RPMI7951 (cell line): ENCODE measurements at regions not wholly inside any gene's neighbourhood (a gene's known extent, or its start where the extent isn't known, plus 50 kb on each side); places are given as distances from the start of the nearest gene placed in this dataset.

Experiments
- DNase-seq: peaks from one replicate; pipeline ENCODE4 v3.0.0-alpha.2; 2012; ENCODE audit warnings: low read depth

DNA sequence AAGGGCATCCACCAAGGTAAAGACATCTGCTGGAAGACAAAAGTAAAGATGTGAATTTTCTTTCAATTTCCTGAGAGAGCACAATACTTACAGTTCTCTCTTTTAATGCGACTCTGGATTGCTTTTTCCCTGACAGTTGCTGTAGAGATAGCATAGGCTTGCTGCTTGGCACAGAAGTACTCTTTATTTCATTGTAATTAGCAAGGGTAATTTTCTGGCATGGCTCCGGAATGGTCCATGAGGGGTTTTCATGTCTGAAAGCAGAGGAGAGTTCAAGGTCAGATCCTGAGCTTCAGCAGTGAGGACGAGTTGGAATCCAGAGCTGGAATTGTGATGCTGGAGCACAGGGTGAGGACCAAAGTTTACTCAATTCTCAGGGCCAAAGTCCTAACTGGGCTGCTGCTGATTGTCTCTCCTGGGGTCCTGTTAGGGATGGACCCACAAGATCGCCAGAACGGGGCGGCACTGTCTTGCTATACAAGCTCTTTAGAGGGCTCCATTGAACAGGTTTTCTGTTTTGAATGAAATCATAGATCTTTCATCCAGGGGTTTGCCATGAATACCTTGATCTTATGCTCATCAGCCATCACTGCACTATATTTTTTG is 190.0 kb upstream of the MKI67 start:
- DNase-seq: no peak

DNA sequence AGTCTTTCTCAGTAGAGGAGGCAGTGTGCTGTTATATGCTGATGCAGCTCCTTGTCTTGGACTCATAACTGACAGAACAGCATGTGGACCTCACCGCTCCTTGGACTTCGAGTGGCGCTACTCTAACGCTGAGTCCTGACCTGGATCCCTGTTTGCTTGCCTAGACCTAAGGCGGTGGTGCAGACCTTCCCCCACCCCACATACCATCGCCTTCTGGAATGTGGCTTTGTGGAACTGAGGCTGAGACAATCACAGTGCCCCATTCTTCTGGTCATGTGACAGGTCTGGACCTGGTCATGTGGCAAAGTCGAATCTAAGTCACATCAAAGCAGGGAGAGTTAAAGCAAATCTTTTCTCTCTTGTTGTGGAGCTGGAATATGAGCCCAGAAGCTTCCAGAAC is 190.7 kb upstream of the MKI67 start:
- no peak for DNase-seq

DNA sequence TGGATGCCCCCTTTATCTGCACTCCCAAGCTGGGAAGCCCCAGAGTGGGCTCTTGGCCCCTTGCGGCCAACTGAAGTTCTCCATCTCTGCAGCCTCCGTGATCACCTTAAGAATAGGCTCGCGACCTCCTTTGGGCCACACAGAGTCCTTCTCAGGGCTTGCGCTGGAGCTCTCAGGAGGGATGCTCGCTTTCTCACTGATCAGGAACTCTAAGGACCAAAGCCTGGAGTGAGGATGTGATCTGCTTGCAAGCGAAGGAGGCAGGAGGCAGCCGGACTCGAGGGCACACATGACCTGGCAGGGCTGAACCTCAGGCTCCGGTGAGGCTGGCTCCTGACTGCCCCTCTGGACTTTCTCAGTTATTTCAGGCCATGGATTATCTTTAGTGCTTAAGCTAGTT is 192.1 kb upstream of the MKI67 start:
- no peak for DNase-seq

DNA sequence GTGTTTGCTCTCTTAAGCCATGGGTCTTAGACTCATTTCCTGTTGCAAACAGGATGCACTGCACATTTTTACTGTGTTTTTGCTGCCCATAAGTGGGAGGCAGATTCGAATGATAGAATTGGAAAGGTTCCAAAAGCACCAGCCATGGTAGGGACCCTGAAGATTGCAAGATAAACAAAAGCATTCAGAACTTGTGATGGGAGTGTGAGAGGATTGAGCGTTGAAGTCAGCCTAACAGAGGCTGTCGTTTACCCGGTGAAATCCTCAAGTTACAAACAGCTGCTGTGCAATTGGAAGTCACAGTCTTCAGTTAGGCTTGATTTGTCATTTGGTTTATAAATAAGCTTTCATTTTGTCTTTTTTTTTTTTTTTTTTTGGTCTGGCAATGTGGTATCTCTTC is 192.7 kb upstream of the MKI67 start:
- no peak for DNase-seq

DNA sequence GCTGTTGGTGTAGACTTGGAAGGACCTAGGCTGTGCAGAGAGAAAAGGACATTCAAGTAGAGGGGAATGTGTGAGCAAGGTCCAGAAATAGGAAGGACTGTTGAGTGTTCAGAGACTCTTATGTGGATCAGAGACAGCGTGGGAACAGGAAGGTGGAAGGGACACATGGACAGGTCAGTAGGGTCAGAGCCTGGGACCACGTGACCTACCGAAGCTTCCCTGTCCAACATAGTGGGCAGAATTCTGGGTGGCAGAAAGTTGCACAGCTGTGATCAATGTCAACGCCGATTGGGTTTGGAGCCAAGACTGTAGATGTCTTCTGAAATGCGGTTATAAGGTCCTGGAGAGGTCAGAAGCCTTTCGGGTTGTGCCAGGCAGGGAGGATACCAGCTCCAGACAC is 195.9 kb upstream of the MKI67 start:
- DNase-seq: no peak

DNA sequence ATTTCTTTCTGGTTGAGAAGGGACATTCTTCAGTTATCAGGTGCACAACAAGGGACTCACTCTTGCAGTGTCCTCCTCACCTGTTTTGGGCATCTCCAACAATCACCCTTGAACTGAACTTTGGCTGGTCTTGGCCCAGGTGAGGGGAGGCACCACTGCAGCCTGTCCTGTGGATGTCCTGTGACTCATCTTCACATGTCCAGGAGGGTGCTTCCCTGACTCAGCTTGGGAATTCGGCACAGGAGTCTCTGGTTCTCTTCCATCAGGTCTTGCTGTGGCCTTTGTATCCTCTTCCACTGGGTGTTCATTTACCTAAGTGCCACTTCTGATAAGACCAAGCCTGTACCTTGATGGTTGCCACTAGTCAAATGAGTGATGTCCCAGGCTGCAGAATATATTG is 196.7 kb upstream of the MKI67 start:
- DNase-seq: no peak

DNA sequence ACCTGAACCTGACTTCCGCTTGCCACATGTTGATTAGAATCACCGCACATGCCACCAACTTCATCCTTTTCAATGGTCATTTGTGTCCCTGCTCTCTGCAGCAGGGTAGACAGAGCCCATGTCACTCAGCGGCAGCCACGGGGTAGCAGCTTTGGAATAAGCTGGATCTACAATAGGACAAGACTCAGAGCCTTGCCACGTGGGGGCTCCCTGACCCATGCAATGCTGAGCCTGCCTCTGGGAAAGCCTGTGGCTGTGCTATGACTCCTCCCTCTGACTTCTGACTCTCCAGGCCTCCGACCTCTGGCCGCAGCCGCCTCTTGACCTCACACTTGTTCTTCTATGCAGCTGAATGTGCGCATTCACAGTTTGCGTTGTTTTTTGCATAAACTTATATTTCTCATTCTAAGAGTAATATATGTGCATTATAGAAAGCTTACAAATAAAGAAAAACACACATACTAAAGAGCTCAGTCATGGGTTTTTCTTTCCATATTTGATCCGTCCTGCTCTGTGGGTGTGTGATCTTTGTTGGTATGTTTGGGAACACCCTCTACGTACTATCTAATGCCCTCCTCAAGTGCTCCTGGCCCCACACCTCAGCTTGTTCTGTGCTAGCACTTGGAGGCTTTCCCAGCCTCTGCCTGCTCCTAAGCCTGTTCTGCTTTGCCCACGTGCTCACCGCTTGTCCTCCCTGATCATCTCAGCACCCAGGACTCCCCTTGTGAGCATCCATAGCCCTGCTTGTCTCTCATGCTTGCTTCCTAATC is 198.0 kb upstream of the MKI67 start:
- no peak for DNase-seq

DNA sequence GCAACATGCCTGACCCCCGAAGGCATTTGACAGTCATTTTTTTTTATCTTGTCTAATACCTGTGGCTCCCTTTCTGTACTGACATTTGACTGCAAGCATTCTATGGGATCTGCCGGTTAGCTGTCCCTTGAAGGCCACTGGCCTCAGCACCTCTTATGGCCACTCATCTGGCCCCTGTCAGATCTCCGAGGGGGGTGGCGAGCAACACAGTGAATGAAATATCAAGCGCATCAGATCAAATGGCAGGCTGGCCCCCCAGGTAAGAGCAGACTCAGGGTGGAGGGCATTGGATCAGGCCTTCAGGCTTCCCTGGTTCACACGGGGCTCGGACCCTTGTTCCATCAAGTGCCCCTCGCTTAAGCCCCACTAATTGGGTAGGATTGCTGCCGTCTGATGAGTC is 199.6 kb upstream of the MKI67 start:
- DNase-seq: no peak

DNA sequence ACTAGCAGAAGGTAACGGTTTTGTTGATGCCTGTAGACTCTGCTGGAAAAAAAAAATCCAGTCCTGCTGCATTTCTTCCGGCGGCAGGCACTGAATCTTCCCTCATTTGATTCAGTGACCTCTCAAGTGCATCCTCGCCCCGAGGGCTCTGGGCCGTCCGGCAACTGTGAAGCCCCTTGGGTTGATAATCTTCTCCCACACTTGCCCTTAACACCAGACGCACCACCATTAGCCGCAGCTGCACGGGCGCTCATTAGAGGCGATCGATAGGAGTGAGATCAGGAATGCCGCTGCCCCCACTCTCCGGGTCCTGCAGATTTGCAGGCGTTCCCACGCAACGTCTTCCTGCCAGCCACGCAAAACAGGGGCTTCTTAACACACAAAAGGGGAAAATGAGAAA is 200.0 kb upstream of the MKI67 start:
- DNase-seq: no peak

DNA sequence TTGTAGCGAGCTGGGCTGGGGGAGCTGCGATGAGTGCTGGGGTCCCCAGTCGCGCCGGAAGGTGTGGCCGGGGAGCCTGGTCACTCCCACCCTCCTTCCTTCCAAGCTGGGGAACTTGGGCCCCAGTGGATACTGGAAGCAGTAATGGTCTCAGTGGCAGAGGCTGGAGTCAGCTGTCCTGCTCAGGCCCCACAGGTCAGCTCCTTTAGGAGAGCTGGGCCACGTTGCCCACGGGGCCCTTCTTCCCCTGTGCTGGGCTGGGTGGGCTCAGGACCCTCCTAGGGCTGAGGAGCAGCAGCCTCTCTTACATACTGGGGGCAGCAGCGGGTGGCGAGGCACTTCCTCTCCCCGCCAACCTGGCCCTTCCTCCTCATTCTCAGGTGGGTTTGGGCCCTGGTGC is 200.6 kb upstream of the MKI67 start:
- DNase-seq: no peak

DNA sequence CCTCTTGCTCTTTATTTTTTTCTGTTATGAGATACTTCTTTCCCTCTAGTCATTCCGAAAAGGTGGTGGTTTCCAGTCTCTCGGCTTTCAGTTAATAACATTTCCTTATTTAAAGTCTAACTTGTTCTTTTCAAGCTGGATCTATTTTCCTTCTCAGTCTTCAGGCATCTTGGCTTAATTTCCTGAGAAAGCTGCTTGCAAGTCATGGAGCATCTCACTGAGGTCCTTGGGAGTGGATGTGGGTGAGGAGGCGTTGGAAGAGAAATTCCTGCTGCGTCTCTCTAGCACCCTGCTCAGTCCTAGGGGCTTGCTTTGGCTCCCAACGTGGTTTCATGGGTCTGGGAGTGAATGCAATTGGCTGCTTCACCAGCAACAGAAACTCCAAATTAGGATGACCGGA is 210.2 kb upstream of the MKI67 start:
- no peak for DNase-seq

DNA sequence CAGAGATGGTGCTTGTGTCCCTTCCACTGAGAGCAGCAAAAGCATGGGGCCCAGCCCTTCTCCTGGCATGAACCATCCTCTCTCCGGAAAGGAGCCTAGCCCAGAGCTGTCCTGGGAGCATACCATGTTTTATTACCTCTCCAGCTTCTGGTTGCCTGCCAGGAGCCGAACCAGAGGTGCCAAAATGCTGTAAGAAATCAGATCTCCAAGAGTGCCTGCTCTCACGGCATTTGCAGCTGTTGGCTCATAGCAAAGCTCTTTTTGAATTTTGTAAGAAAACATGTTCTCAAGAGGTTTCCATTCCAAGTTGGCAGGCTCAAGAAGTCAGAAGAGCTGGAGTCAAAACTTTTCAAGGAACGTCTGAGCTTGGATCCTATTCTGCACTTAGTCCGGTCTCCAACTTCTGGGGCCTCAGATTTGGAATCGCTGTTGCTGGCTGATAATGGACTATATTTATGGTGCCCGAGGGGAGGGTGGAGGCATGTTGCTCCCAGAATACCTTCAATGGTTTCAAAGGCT is 211.7 kb upstream of the MKI67 start:
- no peak for DNase-seq

DNA sequence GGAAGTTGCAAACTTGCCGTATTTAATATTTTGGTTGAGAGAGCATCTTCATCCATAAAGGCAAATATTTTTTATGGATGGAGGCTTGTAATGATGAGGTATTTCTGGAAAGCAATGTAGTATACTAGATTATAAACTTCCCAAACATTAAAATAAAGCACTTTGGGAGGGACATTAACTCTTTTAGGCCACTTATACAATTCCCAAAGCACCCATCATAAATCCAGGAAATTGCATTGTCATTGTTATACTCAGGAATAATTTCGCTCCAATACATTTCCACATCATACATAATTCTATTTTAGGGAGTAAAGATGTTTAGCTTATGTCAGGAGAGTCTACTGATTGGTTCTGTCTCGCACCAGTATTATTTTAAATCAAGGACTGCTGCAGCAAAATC is 212.7 kb upstream of the MKI67 start:
- DNase-seq: no peak

DNA sequence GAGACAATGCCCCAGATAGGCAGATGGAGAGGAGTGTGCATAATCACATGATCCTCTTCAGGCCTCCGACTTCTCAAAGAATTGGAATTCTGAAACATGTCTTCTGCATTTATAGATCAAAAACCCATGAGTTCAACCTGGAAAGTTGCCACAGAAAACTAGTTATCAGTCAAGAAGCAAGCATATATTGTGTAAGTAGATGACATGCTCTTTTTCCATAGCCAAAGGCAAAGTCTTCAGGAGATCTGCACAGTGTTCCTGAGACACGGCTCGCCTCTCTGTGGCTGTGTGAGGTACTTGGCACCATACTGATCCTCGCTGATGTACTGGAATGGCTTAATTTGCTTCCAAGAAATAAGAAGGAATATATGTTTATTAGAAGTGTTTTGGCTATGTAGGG is 213.5 kb upstream of the MKI67 start:
- no peak for DNase-seq

DNA sequence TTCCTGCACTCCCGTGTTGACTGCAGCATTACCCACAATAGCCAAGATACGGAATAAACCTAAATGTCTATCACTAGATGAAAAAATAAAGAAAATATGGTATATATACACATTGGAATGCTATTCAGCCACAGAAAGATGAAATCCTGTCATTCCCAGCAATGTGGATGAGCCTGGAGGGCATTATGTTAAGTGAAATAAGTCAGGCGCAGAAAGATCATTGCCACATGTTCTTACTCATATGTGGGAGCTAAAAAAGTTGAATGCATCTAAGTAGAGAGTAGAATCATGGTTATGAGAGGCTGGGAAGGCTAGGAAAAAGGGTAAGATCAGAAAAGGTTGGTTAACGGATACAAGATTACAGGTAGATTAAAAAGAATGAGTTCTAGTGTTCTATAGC is 219.1 kb upstream of the MKI67 start:
- peak; percentile 3 for DNase-seq

DNA sequence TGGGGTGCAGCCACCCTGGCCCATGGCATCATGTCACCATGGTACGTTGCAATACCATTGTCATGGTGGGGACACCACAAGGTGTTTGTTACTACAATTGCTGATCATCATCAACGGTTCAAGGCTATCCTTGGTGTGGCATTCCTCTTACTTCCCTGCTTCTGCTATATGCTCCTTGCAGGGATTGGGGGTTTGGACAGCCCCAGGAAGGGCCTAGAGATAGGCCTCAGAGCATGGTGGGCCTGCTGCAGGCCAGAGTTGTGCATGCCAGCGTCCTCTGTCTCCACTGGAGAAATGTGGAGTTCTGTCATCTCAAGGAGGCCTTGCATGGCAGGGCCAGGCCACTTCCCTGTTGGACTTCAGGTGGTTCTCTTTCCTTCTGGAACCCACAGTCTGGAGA is 234.6 kb upstream of the MKI67 start:
- no peak for DNase-seq

DNA sequence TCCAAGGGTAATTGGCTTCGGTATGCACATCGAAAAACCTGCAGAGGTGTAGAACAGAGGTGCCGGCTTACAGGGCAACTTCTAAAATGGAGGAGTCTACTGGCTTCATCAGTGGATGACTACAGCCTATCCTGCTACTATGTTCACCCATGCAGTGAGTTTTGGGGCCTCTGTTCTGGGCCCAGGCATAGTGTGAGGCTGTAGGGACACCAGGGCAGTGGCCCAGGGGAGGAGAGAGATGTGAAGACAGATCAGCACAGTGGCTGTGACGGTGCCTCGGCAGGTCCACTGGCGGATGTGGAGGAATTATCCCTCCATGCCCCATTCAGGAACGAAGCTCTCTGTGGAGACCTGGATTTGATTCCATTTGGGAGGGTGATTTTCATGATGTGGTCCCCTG is 235.3 kb upstream of the MKI67 start:
- no peak for DNase-seq

DNA sequence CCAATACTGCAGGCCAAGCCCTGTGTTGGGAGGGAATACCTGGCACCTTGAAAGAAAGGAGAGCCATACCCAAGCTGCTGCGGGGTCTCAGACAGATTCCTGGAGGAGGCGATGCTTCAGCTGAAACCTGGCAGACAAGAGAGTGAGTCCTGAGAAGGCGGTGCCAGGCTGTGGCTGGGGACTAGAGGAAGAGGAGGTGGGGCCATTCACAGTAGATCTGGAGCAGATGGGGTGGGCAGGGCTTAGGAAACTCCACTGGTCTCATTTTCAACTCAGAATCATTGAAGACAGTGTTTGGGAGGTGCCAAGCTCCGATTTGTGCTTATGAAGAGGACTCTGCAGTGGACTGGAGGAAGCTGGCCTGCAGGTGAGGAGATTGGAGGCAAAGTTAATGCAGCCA is 236.3 kb upstream of the MKI67 start:
- no peak for DNase-seq

DNA sequence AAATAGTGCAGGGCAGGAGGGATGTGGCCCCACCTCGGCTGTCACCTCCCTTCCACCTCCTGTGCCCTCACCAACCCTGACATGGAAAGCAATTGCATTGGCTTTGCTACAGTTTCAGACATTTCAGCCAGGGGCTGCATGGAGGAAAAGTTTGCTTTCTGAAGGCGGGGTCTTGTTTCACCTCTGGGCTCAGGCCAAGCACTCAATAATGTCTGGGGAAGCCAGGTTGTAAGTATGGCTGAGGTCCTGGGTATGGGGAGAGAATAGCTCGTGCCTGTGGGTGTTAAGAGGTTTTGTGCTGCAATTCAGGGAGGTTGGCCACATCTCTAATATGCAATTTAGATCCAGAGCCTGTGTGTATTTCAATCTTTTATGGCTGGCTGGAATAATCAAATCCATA is 238.4 kb upstream of the MKI67 start:
- DNase-seq: no peak

DNA sequence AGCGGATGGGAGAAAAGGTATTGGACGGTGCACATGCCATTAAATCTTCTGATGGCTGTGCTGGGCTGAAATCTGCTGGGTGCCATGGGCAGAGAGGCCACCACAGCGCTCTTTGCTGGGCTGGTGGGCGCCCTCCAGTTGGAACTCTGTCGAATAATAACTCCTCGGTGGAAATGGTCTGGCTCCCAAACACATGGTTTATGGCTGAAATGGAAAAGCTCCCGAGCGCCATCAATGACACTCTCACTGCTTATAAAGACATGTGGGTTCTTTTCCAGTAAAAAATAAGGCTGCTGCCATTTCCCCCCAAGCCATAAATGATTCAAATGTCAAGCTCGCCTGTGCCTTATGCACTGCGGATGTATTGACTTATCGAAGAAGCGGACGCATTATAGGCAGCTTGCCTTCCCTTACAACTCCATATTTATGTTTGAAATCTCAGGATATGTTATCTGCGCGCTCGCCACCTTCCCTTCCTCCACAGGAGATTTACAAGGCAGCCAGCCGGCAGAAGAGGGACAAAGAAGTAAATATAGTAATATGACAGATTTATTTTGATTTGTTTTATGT is 239.0 kb upstream of the MKI67 start:
- no peak for DNase-seq

DNA sequence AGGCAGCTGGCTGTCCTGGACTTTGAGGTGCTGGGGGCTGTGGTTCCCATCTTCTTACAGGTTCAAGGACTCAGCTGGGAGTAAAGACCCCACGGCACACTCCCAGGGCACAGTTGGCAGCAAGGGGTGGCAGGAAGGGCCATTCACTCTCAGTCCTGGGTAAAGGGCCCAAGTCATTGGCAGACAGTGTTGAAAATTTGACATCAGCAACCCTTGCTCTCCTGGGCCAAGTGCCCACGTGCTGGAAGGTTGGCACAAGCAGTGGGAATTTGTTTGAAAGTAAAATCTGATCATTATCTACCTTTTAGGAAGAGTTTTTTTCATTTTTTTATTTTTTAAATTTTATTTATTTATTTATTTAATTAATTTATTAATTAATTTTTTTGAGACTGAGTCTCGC is 241.6 kb upstream of the MKI67 start:
- no peak for DNase-seq

DNA sequence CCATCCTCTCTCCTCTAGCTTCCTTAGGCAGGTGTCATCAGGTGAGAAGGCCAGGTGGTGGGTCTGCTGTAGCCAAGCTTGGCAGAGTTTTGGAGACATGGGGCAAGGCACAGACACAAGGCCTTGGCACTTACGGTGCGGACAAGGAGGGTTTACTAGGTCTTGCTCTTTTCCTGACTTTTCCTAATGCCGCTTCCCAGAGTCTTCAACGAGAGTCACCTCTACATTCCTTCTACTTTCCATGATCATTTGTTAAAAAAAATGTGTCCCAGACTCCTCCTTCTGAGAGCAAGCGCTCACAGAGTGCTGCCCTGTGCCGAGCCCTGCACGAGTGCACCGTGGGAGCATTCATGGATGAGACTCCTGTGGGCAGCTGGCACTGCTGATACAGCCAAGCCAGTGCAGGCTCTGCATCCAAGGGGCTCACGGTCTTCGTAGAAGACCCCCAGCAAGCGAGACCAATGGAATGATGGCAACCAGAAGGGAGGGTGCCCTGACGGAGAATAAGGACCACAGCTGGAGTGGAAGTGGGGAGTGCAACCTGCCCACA is 243.0 kb upstream of the MKI67 start:
- no peak for DNase-seq

DNA sequence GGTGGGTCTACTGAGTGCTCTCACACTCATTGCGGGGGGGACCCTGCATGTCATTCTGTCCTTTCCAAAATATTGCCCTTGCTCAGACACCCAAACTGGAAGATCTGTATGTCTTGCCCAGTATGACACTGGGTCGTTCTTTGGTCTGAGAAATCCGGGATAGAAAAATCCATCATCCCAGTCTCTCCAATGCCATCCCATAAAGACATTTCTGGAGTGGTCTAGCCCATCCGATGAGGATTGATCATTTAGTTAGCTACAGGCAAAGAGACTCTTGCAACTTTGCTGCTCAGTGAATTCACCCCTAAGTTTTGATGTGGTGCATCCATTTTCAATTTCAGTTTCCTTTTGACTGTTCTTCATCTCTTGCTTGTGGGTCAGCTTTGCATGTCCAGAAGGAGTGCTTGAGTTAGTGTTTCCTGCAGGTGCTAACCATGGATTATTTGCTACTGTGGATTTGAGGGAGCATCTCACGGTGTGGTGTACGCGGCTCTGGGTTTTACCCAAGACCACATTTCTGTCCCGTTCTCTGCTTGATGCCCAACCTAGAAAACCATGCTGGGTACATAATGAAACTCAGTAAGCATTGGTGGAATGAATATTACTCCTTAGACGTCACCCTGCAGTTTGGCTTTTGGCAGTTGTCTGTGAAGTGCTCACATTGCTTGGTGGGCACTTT is 247.0 kb upstream of the MKI67 start:
- DNase-seq: no peak
